MM.1S (cell line): ENCODE measurements at regions not wholly inside any gene's neighbourhood (a gene's known extent, or its start where the extent isn't known, plus 50 kb on each side); places are given as distances from the start of the nearest gene placed in this dataset.

Source experiments
- EZH2 ChIP-seq: fragments of 300-600 bp; sonication (generic); optimal IDR thresholded peaks from 2 replicates; pipeline ENCODE3; 2017; ENCODE audit warnings: low read depth, mild to moderate bottlenecking, antibody characterized with exemption, low read length, mixed read lengths
- EZH2phosphoT487 ChIP-seq: fragments of 300-600 bp; sonication (generic); IDR thresholded peaks from 2 replicates; pipeline ENCODE4 v1.6.1; 2018; ENCODE audit warnings: antibody characterized with exemption, low read length
- TF ChIP-seq, protein P1 (sequence below): fragments of 300-600 bp; sonication (generic); IDR thresholded peaks from 2 replicates; pipeline ENCODE4 v1.5.1; 2016; ENCODE audit warnings: antibody characterized with exemption, low read length, mixed read lengths

DNA sequence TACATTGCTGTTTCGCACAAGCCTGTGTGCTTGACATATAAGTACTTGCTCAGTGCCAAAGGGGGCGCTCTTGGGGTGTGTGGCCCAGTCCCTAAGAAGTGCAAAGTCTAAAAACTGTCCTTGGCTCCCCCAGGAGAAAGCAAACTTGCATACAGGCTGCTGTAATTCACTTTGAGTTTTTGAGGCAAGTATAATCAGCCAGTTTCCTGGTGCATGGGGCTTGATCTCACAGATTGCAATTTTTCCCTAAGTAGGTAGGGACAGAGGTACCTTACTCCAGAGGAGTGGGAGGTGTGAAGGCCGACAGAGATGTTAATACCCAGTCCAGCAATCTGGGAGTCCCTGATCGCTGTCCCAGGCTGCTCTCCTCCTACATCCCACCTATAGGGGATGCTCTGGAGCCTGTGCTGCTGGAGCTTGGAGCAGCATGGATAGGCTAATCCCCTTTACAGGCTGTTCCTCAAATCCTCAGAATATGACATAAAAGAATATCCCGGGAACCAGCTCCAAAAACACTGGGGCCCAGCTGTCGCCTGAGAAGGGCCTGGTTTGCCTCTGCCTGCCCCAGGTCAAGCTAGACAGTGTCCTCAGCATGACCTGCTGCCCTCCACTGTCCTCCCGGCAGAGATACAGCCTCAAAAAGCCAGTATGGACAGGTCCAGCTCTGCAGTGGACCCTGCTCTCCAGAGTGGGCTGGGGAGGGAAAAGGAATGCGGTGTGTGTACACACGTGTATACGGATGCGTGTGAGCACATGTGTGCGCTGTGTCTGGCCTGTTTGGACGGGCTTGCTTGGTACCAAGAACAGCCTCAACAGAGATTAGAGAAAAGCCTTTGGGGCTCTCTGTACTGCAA, 136.5 kb upstream of the HAAO start:
- TF ChIP-seq, protein P1, sequence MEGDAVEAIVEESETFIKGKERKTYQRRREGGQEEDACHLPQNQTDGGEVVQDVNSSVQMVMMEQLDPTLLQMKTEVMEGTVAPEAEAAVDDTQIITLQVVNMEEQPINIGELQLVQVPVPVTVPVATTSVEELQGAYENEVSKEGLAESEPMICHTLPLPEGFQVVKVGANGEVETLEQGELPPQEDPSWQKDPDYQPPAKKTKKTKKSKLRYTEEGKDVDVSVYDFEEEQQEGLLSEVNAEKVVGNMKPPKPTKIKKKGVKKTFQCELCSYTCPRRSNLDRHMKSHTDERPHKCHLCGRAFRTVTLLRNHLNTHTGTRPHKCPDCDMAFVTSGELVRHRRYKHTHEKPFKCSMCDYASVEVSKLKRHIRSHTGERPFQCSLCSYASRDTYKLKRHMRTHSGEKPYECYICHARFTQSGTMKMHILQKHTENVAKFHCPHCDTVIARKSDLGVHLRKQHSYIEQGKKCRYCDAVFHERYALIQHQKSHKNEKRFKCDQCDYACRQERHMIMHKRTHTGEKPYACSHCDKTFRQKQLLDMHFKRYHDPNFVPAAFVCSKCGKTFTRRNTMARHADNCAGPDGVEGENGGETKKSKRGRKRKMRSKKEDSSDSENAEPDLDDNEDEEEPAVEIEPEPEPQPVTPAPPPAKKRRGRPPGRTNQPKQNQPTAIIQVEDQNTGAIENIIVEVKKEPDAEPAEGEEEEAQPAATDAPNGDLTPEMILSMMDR: peak; percentile 33
- TF ChIP-seq EZH2: no peak
- no peak for TF ChIP-seq EZH2phosphoT487
